Neural progenitor cell (in vitro differentiated cells): ENCODE measurements at regions not wholly inside any gene's neighbourhood (a gene's known extent, or its start where the extent isn't known, plus 50 kb on each side); places are given as distances from the start of the nearest gene placed in this dataset.

ENCODE experiments used
- CTCF ChIP-seq: fragments of 200-600 bp; sonication (generic); IDR thresholded peaks from 2 replicates; pipeline ENCODE4 v1.5.1; 2017; ENCODE audit warnings: antibody characterized with exemption, mild to moderate bottlenecking
- EZH2phosphoT487 ChIP-seq: fragments of 200-600 bp; sonication (generic); IDR thresholded peaks from 2 replicates; pipeline ENCODE4 v1.6.1; 2017; ENCODE audit warnings: antibody characterized with exemption

- TF ChIP-seq CTCF (no peak), EZH2phosphoT487 (no peak)
These were observed 243.1 kb downstream of the TLE3 start for GRCh38 chr15:69854521-69855181.
